Vagina (tissue), 2 donors: ENCODE measurements at regions not wholly inside any gene's neighbourhood (a gene's known extent, or its start where the extent isn't known, plus 50 kb on each side); places are given as distances from the start of the nearest gene placed in this dataset.

Experiments used
- DNase-seq, 2 donors: peaks; one replicate each; pipeline ENCODE4 v3.0.0-alpha.2; 2017; ENCODE audit errors: extremely low spot score in 2 of 2
- H3K27ac ChIP-seq: fragments of 200-600 bp; sonication (generic); one replicate; pipeline ENCODE4 v1.5.1; 2019
- H3K27me3 ChIP-seq: fragments of 200-600 bp; sonication (generic); one replicate; pipeline ENCODE4 v1.5.1; 2019
- H3K36me3 ChIP-seq, 2 donors: fragments of 200-600 bp; sonication (generic); one replicate each; pipeline ENCODE4 v1.5.1; 2017 to 2019
- H3K4me1 ChIP-seq: fragments of 200-600 bp; sonication (generic); one replicate; pipeline ENCODE4 v1.5.1; 2019
- H3K4me3 ChIP-seq, 2 donors: fragments of 200-600 bp; sonication (generic); 1 replicate in 1 of 2; 2 replicates in 1 of 2; pipeline ENCODE4 v1.5.1; 2016 to 2019
- H3K9me3 ChIP-seq: fragments of 200-600 bp; sonication (generic); one replicate; pipeline ENCODE4 v1.5.1; 2019
- CTCF ChIP-seq, 3 experiments: fragments of 450-650 bp in 2 of 3; fragments of 200-600 bp in 1 of 3; sonication (generic) in 1 of 3; IDR thresholded peaks; one replicate each; pipeline ENCODE4 v1.5.1; 2017 to 2019; ENCODE audit warnings: antibody characterized with exemption in 3 of 3, mild to moderate bottlenecking in 2 of 3, moderate library complexity in 2 of 3
- POLR2A ChIP-seq, 2 donors: fragments of 450-650 bp; IDR thresholded peaks; one replicate each; pipeline ENCODE4 v1.6.1; 2017; ENCODE audit warnings: antibody characterized with exemption in 2 of 2, mild to moderate bottlenecking in 2 of 2, moderate library complexity in 2 of 2
- POLR2AphosphoS5 ChIP-seq, 2 donors: sonication (generic); formaldehyde crosslinking; IDR thresholded peaks; one replicate each; pipeline ENCODE4 v1.9.0; 2017; ENCODE audit warnings: antibody characterized with exemption in 2 of 2, mild to moderate bottlenecking in 2 of 2, low read depth in 1 of 2; ENCODE audit not compliant: insufficient read depth in 1 of 2
- intact Hi-C: fragments of 100-400 bp; cut with DNase I; formaldehyde crosslinking; loops from one replicate; pipeline ENCODE4 v1.15.1; 2023

GRCh38 chr14:23814527-23815256 lies 138.9 kb upstream of the DHRS4 start:
- Histone ChIP-seq H3K36me3 (no peaks in the 10 kb centered on the region), H3K9me3 (no peaks in the 10 kb centered on the region), H3K27ac (no peak overlapping the region), H3K4me3 (no peak overlapping the region), H3K4me1 (no peaks in the 10 kb centered on the region), H3K27me3 (no peaks in the 10 kb centered on the region)
- no peak for TF ChIP-seq POLR2AphosphoS5 (IDR thresholded peaks at IDR 0.05; ENCODE audit: insufficient read depth in 1 of 2, low read depth in 1 of 2)
- no peak for TF ChIP-seq CTCF (IDR thresholded peaks at IDR 0.05)
- TF ChIP-seq POLR2A (IDR thresholded peaks at IDR 0.05), result no peak
- intact Hi-C loops, result no loop called here
- DNase-seq, result no peak

GRCh38 chr14:23816371-23816770 lies 137.2 kb upstream of the DHRS4 start:
- intact Hi-C loops, result no loop called here

GRCh38 chr14:23817164-23817767 lies 136.3 kb upstream of the DHRS4 start:
- no peak overlapping the region for H3K27ac ChIP-seq
- no peak overlapping the region for H3K4me3 ChIP-seq
- no peak for TF ChIP-seq CTCF (IDR thresholded peaks at IDR 0.05)
- no peak for TF ChIP-seq POLR2AphosphoS5 (IDR thresholded peaks at IDR 0.05; ENCODE audit: insufficient read depth in 1 of 2, low read depth in 1 of 2)
- no peak for TF ChIP-seq POLR2A (IDR thresholded peaks at IDR 0.05)
- H3K36me3 ChIP-seq, result no peaks in the 10 kb centered on the region
- no peaks in the 10 kb centered on the region for H3K4me1 ChIP-seq
- DNase-seq, result no peak
- intact Hi-C loops, result no loop called here
- H3K9me3 ChIP-seq, result no peaks in the 10 kb centered on the region
- no peaks in the 10 kb centered on the region for H3K27me3 ChIP-seq

More at GRCh38 chr14:23816371-23816770, 137.2 kb upstream of the DHRS4 start:
- DNase-seq, result no peak
- no peaks in the 10 kb centered on the region for H3K27me3 ChIP-seq
- H3K36me3 ChIP-seq, result no peaks in the 10 kb centered on the region
- H3K4me1 ChIP-seq, result no peaks in the 10 kb centered on the region
- no peak overlapping the region for H3K27ac ChIP-seq
- TF ChIP-seq POLR2A (IDR thresholded peaks at IDR 0.05), result no peak
- TF ChIP-seq CTCF (IDR thresholded peaks at IDR 0.05), result no peak
- TF ChIP-seq POLR2AphosphoS5 (IDR thresholded peaks at IDR 0.05; ENCODE audit: insufficient read depth in 1 of 2, low read depth in 1 of 2), result no peak
- H3K4me3 ChIP-seq, result no peak overlapping the region
- no peaks in the 10 kb centered on the region for H3K9me3 ChIP-seq

GRCh38 chr14:23827100-23827892 lies 126.3 kb upstream of the DHRS4 start:
- intact Hi-C loops, result no loop called here
- no peak overlapping the region for H3K27ac ChIP-seq
- H3K4me3 ChIP-seq, result no peak overlapping the region
- no peaks in the 10 kb centered on the region for H3K36me3 ChIP-seq
- no peak for DNase-seq
- no peaks in the 10 kb centered on the region for H3K4me1 ChIP-seq
- H3K27me3 ChIP-seq, result no peaks in the 10 kb centered on the region
- no peak for TF ChIP-seq CTCF (IDR thresholded peaks at IDR 0.05)
- TF ChIP-seq POLR2A (IDR thresholded peaks at IDR 0.05), result no peak
- TF ChIP-seq POLR2AphosphoS5 (IDR thresholded peaks at IDR 0.05; ENCODE audit: insufficient read depth in 1 of 2, low read depth in 1 of 2), result no peak
- no peaks in the 10 kb centered on the region for H3K9me3 ChIP-seq
